Breast epithelium (tissue), 3 donors: ENCODE measurements at regions not wholly inside any gene's neighbourhood (a gene's known extent, or its start where the extent isn't known, plus 50 kb on each side); places are given as distances from the start of the nearest gene placed in this dataset.

Experiments
- POLR2A ChIP-seq: fragments of 450-650 bp; IDR thresholded peaks from one replicate; pipeline ENCODE4 v1.6.1; 2016; ENCODE audit warnings: antibody characterized with exemption, mild to moderate bottlenecking, moderate library complexity
- POLR2AphosphoS5 ChIP-seq, 3 donors: sonication (generic); formaldehyde crosslinking; IDR thresholded peaks; one replicate each; pipeline ENCODE4 v1.6.1; 2017; ENCODE audit warnings: antibody characterized with exemption in 3 of 3
- TF ChIP-seq, protein P1 (sequence below), 3 donors: fragments of 450-650 bp; IDR thresholded peaks; one replicate each; pipeline ENCODE4 v1.5.1; 2016 to 2017; ENCODE audit warnings: antibody characterized with exemption in 3 of 3, mild to moderate bottlenecking in 3 of 3, moderate library complexity in 3 of 3

GRCh38 chr9:119559056-119559455 is 189.8 kb upstream of the BRINP1 start:
- TF ChIP-seq, protein P1, sequence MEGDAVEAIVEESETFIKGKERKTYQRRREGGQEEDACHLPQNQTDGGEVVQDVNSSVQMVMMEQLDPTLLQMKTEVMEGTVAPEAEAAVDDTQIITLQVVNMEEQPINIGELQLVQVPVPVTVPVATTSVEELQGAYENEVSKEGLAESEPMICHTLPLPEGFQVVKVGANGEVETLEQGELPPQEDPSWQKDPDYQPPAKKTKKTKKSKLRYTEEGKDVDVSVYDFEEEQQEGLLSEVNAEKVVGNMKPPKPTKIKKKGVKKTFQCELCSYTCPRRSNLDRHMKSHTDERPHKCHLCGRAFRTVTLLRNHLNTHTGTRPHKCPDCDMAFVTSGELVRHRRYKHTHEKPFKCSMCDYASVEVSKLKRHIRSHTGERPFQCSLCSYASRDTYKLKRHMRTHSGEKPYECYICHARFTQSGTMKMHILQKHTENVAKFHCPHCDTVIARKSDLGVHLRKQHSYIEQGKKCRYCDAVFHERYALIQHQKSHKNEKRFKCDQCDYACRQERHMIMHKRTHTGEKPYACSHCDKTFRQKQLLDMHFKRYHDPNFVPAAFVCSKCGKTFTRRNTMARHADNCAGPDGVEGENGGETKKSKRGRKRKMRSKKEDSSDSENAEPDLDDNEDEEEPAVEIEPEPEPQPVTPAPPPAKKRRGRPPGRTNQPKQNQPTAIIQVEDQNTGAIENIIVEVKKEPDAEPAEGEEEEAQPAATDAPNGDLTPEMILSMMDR (IDR thresholded peaks at IDR 0.05): no peak
- TF ChIP-seq POLR2A (no peak), POLR2AphosphoS5 (IDR thresholded peaks at IDR 0.05) (no peak)
